ENCODE measurements at regions not wholly inside any gene's neighbourhood (a gene's known extent, or its start where the extent isn't known, plus 50 kb on each side); places are given as distances from the start of the nearest gene placed in this dataset.

GRCh38 chr9:31259824-31260223 lies 1124.6 kb upstream of the ACO1 start:
- H3K27me3 ChIP-seq (ENCODE audit: control insufficient read depth in 2 of 2, insufficient read depth in 2 of 2, low read length in 2 of 2): no peaks in the 10 kb centered on the region
- H3K4me3 ChIP-seq (replicated peaks in 1 of 3; ENCODE audit: insufficient read depth in 1 of 3, low read depth in 1 of 3, low read length in 3 of 3): no peak overlapping the region
- H3K79me2 ChIP-seq (ENCODE audit: control insufficient read depth, insufficient read depth, low read length): no peaks in the 10 kb centered on the region
- no peak overlapping the region for H3K9ac ChIP-seq (replicated peaks; ENCODE audit: extremely low read depth, insufficient read depth, low read length)
- BruUV-seq (replicated peaks): no TSS peak
- no peaks in the 10 kb centered on the region for H4K20me1 ChIP-seq (replicated peaks; ENCODE audit: control insufficient read depth, extremely low read depth, insufficient read depth, low read length)
- TF ChIP-seq FOS (IDR thresholded peaks at IDR 0.05; ENCODE audit: borderline replicate concordance, insufficient read depth, low read length): no peak
- no peak for TF ChIP-seq GATA2 (IDR thresholded peaks at IDR 0.05; ENCODE audit: insufficient read depth, insufficient read length, low read depth, low read length)
- no peak for TF ChIP-seq CTCF (IDR thresholded peaks at IDR 0.05; ENCODE audit: extremely low read depth in 1 of 2, insufficient read depth in 1 of 2, low read depth in 1 of 2, low read length in 2 of 2)
- dilution Hi-C loops (cut with MboI; ENCODE audit: extremely low pct_ligation_motif_present, low sequenced_read_pairs) (no loop called here), intact Hi-C loops (cut with micrococcal nuclease) (no loop called here)
- H3K9me3 ChIP-seq (replicated peaks; ENCODE audit: control insufficient read depth, insufficient read depth, low read length): no peaks in the 10 kb centered on the region
- no peak overlapping the region for H3K4me2 ChIP-seq (ENCODE audit: insufficient read depth, low read length)
- H3K4me1 ChIP-seq (ENCODE audit: control insufficient read depth, extremely low read depth, insufficient read depth, low read length): no peaks in the 10 kb centered on the region
- H3K27ac ChIP-seq (ENCODE audit: insufficient read depth, low read depth, low read length): no peak overlapping the region
- H3K9me1 ChIP-seq (replicated peaks; ENCODE audit: control insufficient read depth, extremely low read depth, insufficient read depth, low read length): no peaks in the 10 kb centered on the region
- no peaks in the 10 kb centered on the region for H3K36me3 ChIP-seq (ENCODE audit: control insufficient read depth in 2 of 2, extremely low read depth in 1 of 2, insufficient read depth in 2 of 2, low read length in 2 of 2)
- POLR2A ChIA-PET: no interaction called here
- H2AFZ ChIP-seq (ENCODE audit: low read depth, low read length): no peak overlapping the region
- CTCF ChIA-PET: no interaction called here
- FAIRE-seq: no peak
- no peak for DNase-seq (ENCODE audit: low read depth, low spot score)

- Histone ChIP-seq H3K27me3 (ENCODE audit: control insufficient read depth in 2 of 2, insufficient read depth in 2 of 2, low read length in 2 of 2) (no peaks in the 10 kb centered on the region), H3K4me3 (replicated peaks in 1 of 3; ENCODE audit: insufficient read depth in 1 of 3, low read depth in 1 of 3, low read length in 3 of 3) (no peak overlapping the region), H3K9me1 (replicated peaks; ENCODE audit: control insufficient read depth, extremely low read depth, insufficient read depth, low read length) (no peaks in the 10 kb centered on the region), H3K36me3 (ENCODE audit: control insufficient read depth in 2 of 2, extremely low read depth in 1 of 2, insufficient read depth in 2 of 2, low read length in 2 of 2) (no peaks in the 10 kb centered on the region), H3K79me2 (ENCODE audit: control insufficient read depth, insufficient read depth, low read length) (no peaks in the 10 kb centered on the region), H4K20me1 (replicated peaks; ENCODE audit: control insufficient read depth, extremely low read depth, insufficient read depth, low read length) (no peaks in the 10 kb centered on the region), H3K9ac (replicated peaks; ENCODE audit: extremely low read depth, insufficient read depth, low read length) (no peak overlapping the region), H3K27ac (ENCODE audit: insufficient read depth, low read depth, low read length) (no peak overlapping the region), H3K9me3 (replicated peaks; ENCODE audit: control insufficient read depth, insufficient read depth, low read length) (no peaks in the 10 kb centered on the region), H2AFZ (ENCODE audit: low read depth, low read length) (no peak overlapping the region), H3K4me1 (ENCODE audit: control insufficient read depth, extremely low read depth, insufficient read depth, low read length) (no peaks in the 10 kb centered on the region), H3K4me2 (ENCODE audit: insufficient read depth, low read length) (no peak overlapping the region)
- no peak for TF ChIP-seq JUN (IDR thresholded peaks at IDR 0.05; ENCODE audit: borderline replicate concordance, insufficient read depth, insufficient read length, low read depth)
- no peak for TF ChIP-seq POLR2A (IDR thresholded peaks at IDR 0.05; ENCODE audit: low read depth, low read length)
- TF ChIP-seq FOS (IDR thresholded peaks at IDR 0.05; ENCODE audit: borderline replicate concordance, insufficient read depth, low read length): no peak
- no peak for TF ChIP-seq MYC (IDR thresholded peaks at IDR 0.05; ENCODE audit: low read depth, low read length)
- TF ChIP-seq CTCF (IDR thresholded peaks at IDR 0.05; ENCODE audit: extremely low read depth in 1 of 2, insufficient read depth in 1 of 2, low read depth in 1 of 2, low read length in 2 of 2): no peak
- no peak for TF ChIP-seq POLR2AphosphoS5 (IDR thresholded peaks at IDR 0.05; ENCODE audit: insufficient read depth, low read depth, low read length)
- TF ChIP-seq MAX (IDR thresholded peaks at IDR 0.05; ENCODE audit: insufficient read depth, insufficient read length): no peak
- no peak for TF ChIP-seq EZH2 (IDR thresholded peaks at IDR 0.05; ENCODE audit: borderline replicate concordance, low read depth, low read length, severe bottlenecking)
- no peak for TF ChIP-seq GATA2 (IDR thresholded peaks at IDR 0.05; ENCODE audit: insufficient read depth, insufficient read length, low read depth, low read length)
- intact Hi-C loops (cut with micrococcal nuclease): loop anchor here (10.0 kb wide), 2 partner anchors 62 to 152 kb away; no protein-coding TSS in a partner anchor
- FAIRE-seq: no peak
- DNase-seq (ENCODE audit: low read depth, low spot score): no peak
- POLR2A ChIA-PET: no interaction called here
- no TSS peak for BruUV-seq (replicated peaks)
- CTCF ChIA-PET: no interaction called here
- dilution Hi-C loops (cut with MboI; ENCODE audit: extremely low pct_ligation_motif_present, low sequenced_read_pairs): no loop called here
These were observed 1111.8 kb upstream of the ACO1 start for GRCh38 chr9:31272456-31273295.
